GM19397 (cell line): ENCODE measurements at regions not wholly inside any gene's neighbourhood (a gene's known extent, or its start where the extent isn't known, plus 50 kb on each side); places are given as distances from the start of the nearest gene placed in this dataset.
"Not testable (repeated sequence)": the region's sequence is repeated elsewhere in the genome, so short reads cannot be mapped to it uniquely, and the experiment has no call there.

ENCODE experiments used
- ATAC-seq: cut with Tn5 transposase; IDR thresholded peaks from one replicate; pipeline ENCODE4 v1.9.1; 2021; ENCODE audit warnings: mild to moderate bottlenecking, moderate library complexity; ENCODE audit not compliant: unreplicated experiment

GRCh38 chr11:57913715-57914704 is 109.7 kb upstream of the OR9Q1 start:
- no peak for ATAC-seq

GRCh38 chr11:57917632-57918031 is 106.0 kb upstream of the OR9Q1 start:
- no peak for ATAC-seq

- no peak for ATAC-seq
These were observed 102.7 kb upstream of the OR9Q1 start for GRCh38 chr11:57920971-57921370.

- no peak for ATAC-seq
These were observed 91.6 kb upstream of the OR9Q1 start for GRCh38 chr11:57932105-57932504.

GRCh38 chr11:57935402-57936049 is 88.2 kb upstream of the OR9Q1 start:
- no peak for ATAC-seq

- no peak for ATAC-seq
These were observed 87.6 kb upstream of the OR9Q1 start for GRCh38 chr11:57936050-57936418.

DNA sequence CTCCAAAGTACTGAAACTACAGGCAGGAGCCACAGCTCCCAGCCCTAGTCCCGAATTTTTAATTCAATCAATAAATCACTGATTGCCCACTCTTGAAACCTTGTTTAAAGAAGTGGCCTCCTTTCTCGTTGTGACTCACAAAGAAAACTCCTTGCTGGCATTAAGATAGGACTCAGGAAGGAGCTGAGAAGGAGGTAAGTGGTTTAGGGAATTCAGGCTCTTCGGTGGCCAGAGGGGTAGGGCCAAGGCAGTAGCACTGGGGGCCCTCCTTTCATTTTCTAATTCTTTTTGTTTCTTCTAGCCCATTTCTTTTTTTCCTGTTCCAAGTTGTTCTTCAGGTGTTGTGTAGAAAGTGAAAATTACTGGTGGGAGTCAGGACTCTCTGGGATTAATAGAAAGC is 86.2 kb upstream of the OR9Q1 start:
- no peak for ATAC-seq

- no peak for ATAC-seq
These were observed 85.3 kb upstream of the OR9Q1 start for GRCh38 chr11:57938351-57938750.

- no peak for ATAC-seq
These were observed 83.5 kb upstream of the OR9Q1 start for GRCh38 chr11:57940044-57940756.

- no peak for ATAC-seq
These were observed 81.8 kb upstream of the OR9Q1 start for GRCh38 chr11:57941875-57942274.

DNA sequence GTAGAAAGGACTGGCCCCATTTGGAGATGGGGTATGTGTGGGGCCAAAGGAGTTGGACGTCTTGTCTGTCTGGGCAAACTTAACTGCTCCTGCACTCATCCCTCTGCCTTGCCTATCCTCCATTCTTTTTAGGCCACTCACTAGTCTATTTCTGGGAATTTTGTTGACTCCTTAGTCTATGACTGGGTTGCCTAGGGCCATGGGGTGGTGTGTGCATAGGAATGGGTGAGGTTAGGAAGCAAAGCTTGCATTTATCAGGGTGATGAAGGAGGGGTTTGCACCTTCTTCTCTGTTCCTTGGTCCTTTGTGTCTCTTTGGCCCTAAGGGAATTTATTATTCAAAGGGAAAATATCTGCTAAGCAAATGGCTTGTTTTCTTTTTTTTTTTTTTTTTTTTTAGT is 80.9 kb upstream of the OR9Q1 start:
- ATAC-seq: no peak

- ATAC-seq: not testable (repeated sequence)
These were observed 79.9 kb upstream of the OR9Q1 start for GRCh38 chr11:57943766-57944165.

- no peak for ATAC-seq
These were observed 77.1 kb upstream of the OR9Q1 start for GRCh38 chr11:57946628-57947027.

DNA sequence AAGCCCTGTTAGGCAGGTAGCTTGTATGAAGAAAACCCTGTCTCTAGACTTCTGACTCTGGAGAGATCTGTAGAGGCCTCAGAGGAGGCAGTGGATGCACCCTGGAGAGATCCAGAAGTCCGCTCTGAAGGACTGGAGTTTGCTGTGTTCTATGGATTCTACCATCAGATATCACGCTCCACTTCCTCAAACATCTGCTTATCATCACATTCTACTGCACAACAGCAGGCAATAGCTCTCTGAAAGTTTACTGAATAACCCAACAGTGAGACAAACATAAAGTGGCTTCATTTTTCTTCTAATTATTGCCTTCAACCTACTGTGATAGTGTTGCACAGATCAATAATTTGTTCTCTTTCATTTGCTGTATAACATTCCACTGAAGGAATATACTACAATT is 59.0 kb upstream of the OR9Q1 start:
- no peak for ATAC-seq

- no peak for ATAC-seq
These were observed 52.2 kb upstream of the OR9Q1 start for GRCh38 chr11:57971272-57972012.

GRCh38 chr11:57972013-57972367 is 51.7 kb upstream of the OR9Q1 start:
- no peak for ATAC-seq
